PFSK-1 (cell line): ENCODE measurements at regions not wholly inside any gene's neighbourhood (a gene's known extent, or its start where the extent isn't known, plus 50 kb on each side); places are given as distances from the start of the nearest gene placed in this dataset.

Experiments used
- FOXP2 ChIP-seq: optimal IDR thresholded peaks from 2 replicates; pipeline ENCODE3; 2011; ENCODE audit warnings: borderline replicate concordance, control low read depth, inconsistent platforms; ENCODE audit not compliant: insufficient read depth; ENCODE audit errors: extremely low read length, extremely low read depth
- POLR2AphosphoS5 ChIP-seq: IDR thresholded peaks from 2 replicates; pipeline ENCODE4 v1.6.1; 2012; ENCODE audit warnings: low read depth, mild to moderate bottlenecking, control low read depth, low read length, moderate library complexity
- REST ChIP-seq, 2 experiments: IDR thresholded peaks; 2 replicates each; pipeline versions ENCODE4 v1.6.1 to v1.8.0; 2011 to 2012; ENCODE audit warnings: low read depth in 2 of 2, low read length in 2 of 2, control low read depth in 1 of 2, inconsistent platforms in 1 of 2, mild to moderate bottlenecking in 1 of 2, moderate library complexity in 1 of 2; ENCODE audit not compliant: insufficient read depth in 1 of 2
- SIN3A ChIP-seq: IDR thresholded peaks from 2 replicates; pipeline ENCODE4 v1.6.1; 2012; ENCODE audit warnings: mild to moderate bottlenecking, low read length, moderate library complexity, borderline replicate concordance; ENCODE audit not compliant: insufficient read depth
- TAF1 ChIP-seq: IDR thresholded peaks from 2 replicates; pipeline ENCODE4 v1.6.1; 2012; ENCODE audit warnings: low read length, control low read depth, borderline replicate concordance; ENCODE audit not compliant: insufficient read depth

DNA sequence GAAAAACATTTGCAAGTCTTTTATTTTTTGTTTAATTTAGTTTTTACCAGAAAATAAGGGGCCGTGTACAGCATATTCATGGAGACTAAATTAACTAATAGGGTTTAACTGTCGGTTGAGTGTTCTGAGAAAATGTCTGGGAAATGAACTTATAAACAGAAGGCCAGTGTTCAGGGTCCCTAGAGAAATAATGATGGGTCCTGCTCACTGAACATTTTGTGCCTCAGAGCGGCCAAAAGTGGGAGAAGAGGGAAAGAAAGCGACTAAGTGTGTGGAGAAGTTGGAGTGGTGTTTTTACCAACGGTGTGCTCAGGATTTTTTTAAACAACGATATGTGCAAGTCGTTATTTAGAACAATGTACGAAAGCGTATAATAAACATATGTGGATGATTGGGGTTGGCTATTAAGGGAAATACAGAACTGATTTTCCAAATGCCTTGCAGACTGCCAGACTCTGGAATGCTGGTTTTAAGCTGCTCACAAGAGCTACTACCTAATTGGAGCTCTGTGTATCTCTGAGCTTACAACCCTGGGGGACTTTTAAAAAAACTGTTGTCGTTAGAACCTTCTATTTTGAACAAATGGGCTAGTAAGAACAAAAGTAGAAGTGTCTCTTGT, 166.7 kb downstream of the SLC38A4 start:
- no peak for TF ChIP-seq FOXP2
- no peak for TF ChIP-seq TAF1
- no peak for TF ChIP-seq POLR2AphosphoS5
- no peak for TF ChIP-seq SIN3A
- no peak for TF ChIP-seq REST (IDR thresholded peaks at IDR 0.05; ENCODE audit: insufficient read depth in 1 of 2, low read depth in 2 of 2, low read length in 2 of 2)

GRCh38 chr12:46657453-46658411, 168.1 kb downstream of the SLC38A4 start:
- no peak for TF ChIP-seq POLR2AphosphoS5
- no peak for TF ChIP-seq FOXP2
- no peak for TF ChIP-seq REST (IDR thresholded peaks at IDR 0.05; ENCODE audit: insufficient read depth in 1 of 2, low read depth in 2 of 2, low read length in 2 of 2)
- no peak for TF ChIP-seq TAF1
- TF ChIP-seq SIN3A: no peak

GRCh38 chr12:46653311-46653710, 172.5 kb downstream of the SLC38A4 start:
- TF ChIP-seq TAF1 (no peak), FOXP2 (no peak), REST (IDR thresholded peaks at IDR 0.05; ENCODE audit: insufficient read depth in 1 of 2, low read depth in 2 of 2, low read length in 2 of 2) (no peak), SIN3A (no peak), POLR2AphosphoS5 (no peak)

GRCh38 chr12:46652692-46653091, 173.1 kb downstream of the SLC38A4 start:
- TF ChIP-seq REST (IDR thresholded peaks at IDR 0.05; ENCODE audit: insufficient read depth in 1 of 2, low read depth in 2 of 2, low read length in 2 of 2): no peak
- TF ChIP-seq SIN3A: no peak
- TF ChIP-seq FOXP2: no peak
- no peak for TF ChIP-seq POLR2AphosphoS5
- TF ChIP-seq TAF1: no peak
